Naive thymus-derived CD4-positive, alpha-beta T cell (primary cell): ENCODE measurements at regions not wholly inside any gene's neighbourhood (a gene's known extent, or its start where the extent isn't known, plus 50 kb on each side); places are given as distances from the start of the nearest gene placed in this dataset.

Experiments used
- ATAC-seq: fragments of 150-1000 bp; cut with Tn5 transposase; 2 replicates; pipeline ENCODE4 v1.10.0; 2021; ENCODE audit warnings: mild to moderate bottlenecking, moderate library complexity
- CTCF ChIA-PET: fragments of 350-600 bp; sonication (Branson Sonifier 250); formaldehyde crosslinking; loops from one replicate; lab custom pipeline; 2021; ENCODE audit warnings: antibody characterized with exemption; lab: Charles Lee
- POLR2A ChIA-PET: fragments of 350-600 bp; sonication (Branson Sonifier 250); formaldehyde crosslinking; loops from one replicate; lab custom pipeline; 2021; ENCODE audit warnings: antibody characterized with exemption, inconsistent platforms; lab: Charles Lee
- DNase-seq, 9 donors: peaks; one replicate each; pipeline versions ENCODE4 v3.0.0 to v3.0.0-alpha.2; 2020 to 2022; ENCODE audit warnings: mixed read lengths in 1 of 9
- H3K27ac ChIP-seq: one replicate; pipeline ENCODE4 v1.7.0; 2013; ENCODE audit warnings: mild to moderate bottlenecking, low read depth, low read length, moderate library complexity
- H3K27me3 ChIP-seq, 2 donors: one replicate each; pipeline ENCODE4 v1.7.0; 2013; ENCODE audit warnings: low read length in 2 of 2, mild to moderate bottlenecking in 2 of 2, moderate library complexity in 2 of 2; ENCODE audit not compliant: control insufficient read depth in 2 of 2, insufficient read depth in 2 of 2
- H3K36me3 ChIP-seq, 3 experiments: 1 replicate in 2 of 3; 2 replicates in 1 of 3; pipeline ENCODE4 v1.7.0; 2013; ENCODE audit warnings: low read length in 3 of 3, mild to moderate bottlenecking in 3 of 3, moderate library complexity in 1 of 3; ENCODE audit not compliant: insufficient read depth in 3 of 3, control insufficient read depth in 2 of 3
- H3K4me1 ChIP-seq, 2 donors: one replicate each; pipeline ENCODE4 v1.7.0; 2013; ENCODE audit warnings: low read length in 2 of 2, mild to moderate bottlenecking in 2 of 2, moderate library complexity in 1 of 2; ENCODE audit not compliant: control insufficient read depth in 2 of 2, insufficient read depth in 2 of 2
- H3K4me3 ChIP-seq: 2 replicates; pipeline ENCODE4 v1.7.0; 2013; ENCODE audit warnings: mild to moderate bottlenecking, low read length
- H3K9me3 ChIP-seq, 3 experiments: 1 replicate in 2 of 3; 2 replicates in 1 of 3; pipeline ENCODE4 v1.7.0; 2013; ENCODE audit warnings: low read length in 3 of 3; ENCODE audit not compliant: control insufficient read depth in 2 of 3
- H3K27ac Mint-ChIP-seq, 9 donors: one replicate each; pipeline ENCODE4 v1.8.0; 2020 to 2022; ENCODE audit warnings: mixed read lengths in 9 of 9, mild to moderate bottlenecking in 8 of 9, moderate library complexity in 5 of 9, inconsistent platforms in 2 of 9
- H3K27me3 Mint-ChIP-seq, 5 donors: one replicate each; pipeline ENCODE4 v1.8.0; 2021 to 2022; ENCODE audit warnings: mixed read lengths in 5 of 5, mild to moderate bottlenecking in 1 of 5
- H3K36me3 Mint-ChIP-seq, 5 donors: one replicate each; pipeline ENCODE4 v1.8.0; 2020 to 2022; ENCODE audit warnings: mixed read lengths in 5 of 5, mild to moderate bottlenecking in 3 of 5, inconsistent platforms in 1 of 5
- H3K4me1 Mint-ChIP-seq, 7 donors: one replicate each; pipeline ENCODE4 v1.8.0; 2020 to 2022; ENCODE audit warnings: mixed read lengths in 7 of 7, mild to moderate bottlenecking in 3 of 7, inconsistent platforms in 1 of 7
- H3K4me3 Mint-ChIP-seq, 10 donors: one replicate each; pipeline ENCODE4 v1.8.0; 2020 to 2022; ENCODE audit warnings: mild to moderate bottlenecking in 10 of 10, mixed read lengths in 10 of 10, moderate library complexity in 6 of 10, inconsistent platforms in 2 of 10
- H3K9me3 Mint-ChIP-seq, 11 donors: one replicate each; pipeline ENCODE4 v1.8.0; 2020 to 2022; ENCODE audit warnings: mixed read lengths in 11 of 11, mild to moderate bottlenecking in 4 of 11, inconsistent platforms in 1 of 11, moderate library complexity in 1 of 11
- intact Hi-C, 2 donors: fragments of 100-400 bp; cut with micrococcal nuclease; formaldehyde crosslinking; loops; one replicate each; pipeline ENCODE4 v1.15.1; 2023

DNA sequence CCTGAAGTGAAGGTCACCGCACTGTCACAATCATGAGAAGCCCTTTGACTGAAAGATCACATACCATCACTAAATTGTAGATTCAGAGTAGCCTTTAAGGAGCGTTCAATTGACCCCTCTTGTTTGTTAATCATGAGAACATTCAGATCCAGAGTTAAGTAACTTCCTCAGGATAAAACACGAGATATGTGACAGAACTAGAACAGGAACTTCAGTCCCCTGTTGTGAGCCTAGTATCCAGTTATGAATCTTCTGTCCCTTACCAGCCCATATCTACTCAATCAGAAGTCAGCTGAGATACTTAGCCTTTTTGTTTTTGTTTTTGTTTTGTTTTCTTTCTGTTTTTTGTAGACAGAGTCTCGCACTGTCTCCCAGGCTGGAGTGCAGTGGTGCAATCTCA is 547.3 kb downstream of the DTWD2 start:
- CTCF ChIA-PET, result no interaction called here
- intact Hi-C loops, result no loop called here
- no peaks in the 10 kb centered on the region for H3K27me3 ChIP-seq
- H3K9me3 Mint-ChIP-seq, result peaks cover 0 to 5% (median 0%) of the 10 kb centered on the region in 11 donors
- H3K4me3 ChIP-seq, result no peak overlapping the region
- ATAC-seq, result no peak
- no peak overlapping the region for H3K27ac Mint-ChIP-seq
- POLR2A ChIA-PET, result no interaction called here
- no peak overlapping the region for H3K4me3 Mint-ChIP-seq
- no peaks in the 10 kb centered on the region for H3K36me3 Mint-ChIP-seq
- no peak overlapping the region for H3K27ac ChIP-seq
- no peaks in the 10 kb centered on the region for H3K36me3 ChIP-seq
- no peaks in the 10 kb centered on the region for H3K4me1 Mint-ChIP-seq
- H3K4me1 ChIP-seq, result no peaks in the 10 kb centered on the region
- DNase-seq, result no peak
- no peaks in the 10 kb centered on the region for H3K27me3 Mint-ChIP-seq
- H3K9me3 ChIP-seq, result no peaks in the 10 kb centered on the region

DNA sequence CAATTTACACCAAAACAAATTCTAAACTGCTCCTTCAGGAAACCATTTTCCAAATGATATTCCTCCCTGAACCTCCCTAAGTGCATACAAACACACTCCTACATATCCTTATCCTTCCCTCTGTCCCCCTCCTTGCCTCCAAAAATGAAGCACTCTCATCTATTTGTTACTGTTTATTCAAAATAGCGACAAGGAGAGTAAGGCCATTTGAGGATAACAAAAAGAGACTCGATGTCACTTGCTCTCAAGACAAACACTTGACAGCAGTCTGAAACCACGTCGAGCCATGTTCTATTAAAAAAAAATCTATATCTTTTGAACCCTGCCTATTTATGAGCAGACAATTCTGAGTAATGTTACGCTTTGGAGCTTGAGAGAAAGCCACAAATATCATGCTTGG is 547.9 kb downstream of the DTWD2 start:
- ChIA-PET CTCF (no interaction called here), POLR2A (no interaction called here)
- Mint-ChIP-seq H3K36me3 (no peaks in the 10 kb centered on the region), H3K4me3 (no peak overlapping the region), H3K27me3 (no peaks in the 10 kb centered on the region), H3K4me1 (no peaks in the 10 kb centered on the region), H3K27ac (no peak overlapping the region), H3K9me3 (peaks cover 0 to 5% (median 0%) of the 10 kb centered on the region in 11 donors)
- Histone ChIP-seq H3K4me1 (no peaks in the 10 kb centered on the region), H3K27ac (no peak overlapping the region), H3K4me3 (no peak overlapping the region), H3K27me3 (no peaks in the 10 kb centered on the region), H3K36me3 (no peaks in the 10 kb centered on the region), H3K9me3 (no peaks in the 10 kb centered on the region)
- ATAC-seq, result no peak
- intact Hi-C loops, result no loop called here
- DNase-seq, result no peak

DNA sequence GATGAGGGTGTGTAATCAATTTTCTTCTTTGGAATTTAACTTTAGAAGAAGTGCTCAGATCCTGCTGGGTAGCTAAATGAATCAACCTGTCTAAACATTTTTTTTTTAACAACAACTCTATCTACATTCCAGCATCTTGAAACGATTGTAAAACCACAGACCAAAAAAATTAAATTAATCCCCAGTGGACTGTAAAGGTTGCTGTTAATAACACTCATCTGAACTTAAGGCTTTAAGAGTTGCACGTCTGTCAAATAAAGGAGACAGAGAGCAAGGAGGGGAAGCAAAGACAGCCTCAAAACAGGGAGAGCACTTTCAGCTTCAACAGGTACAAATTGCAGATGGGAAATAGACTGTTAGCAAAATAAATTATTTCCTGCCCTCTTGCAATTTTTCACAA is 548.5 kb downstream of the DTWD2 start:
- no peak for DNase-seq
- CTCF ChIA-PET, result no interaction called here

DNA sequence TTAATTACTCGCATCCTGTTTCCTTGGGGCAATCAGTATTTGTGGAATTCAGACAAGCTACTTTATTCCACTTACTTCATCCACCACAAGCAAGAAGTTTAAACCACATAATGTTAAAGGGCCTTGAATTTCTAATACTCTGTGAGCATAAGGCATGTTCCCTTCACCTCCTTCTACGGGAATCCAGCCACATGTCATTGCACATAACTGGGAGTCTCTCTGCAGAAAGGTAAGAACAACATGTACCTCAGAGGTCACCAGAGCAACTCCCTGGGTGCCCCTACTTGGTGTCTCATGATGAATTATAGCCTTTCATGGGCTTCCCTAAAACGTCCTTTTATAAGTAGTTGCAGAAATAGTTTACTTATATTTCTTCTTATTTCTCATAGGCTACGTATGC is 553.2 kb downstream of the DTWD2 start:
- no peak for ATAC-seq
- CTCF ChIA-PET, result no interaction called here
- no peaks in the 10 kb centered on the region for H3K4me1 Mint-ChIP-seq
- Histone ChIP-seq H3K27ac (no peak overlapping the region), H3K4me1 (no peaks in the 10 kb centered on the region), H3K27me3 (no peaks in the 10 kb centered on the region), H3K9me3 (no peaks in the 10 kb centered on the region), H3K36me3 (no peaks in the 10 kb centered on the region), H3K4me3 (no peak overlapping the region)
- DNase-seq, result no peak
- peaks cover 0 to 3% (median 0%) of the 10 kb centered on the region in 11 donors for H3K9me3 Mint-ChIP-seq
- no peaks in the 10 kb centered on the region for H3K36me3 Mint-ChIP-seq
- no peaks in the 10 kb centered on the region for H3K27me3 Mint-ChIP-seq
- H3K27ac Mint-ChIP-seq, result no peak overlapping the region
- intact Hi-C loops, result no loop called here
- POLR2A ChIA-PET, result no interaction called here
- no peak overlapping the region for H3K4me3 Mint-ChIP-seq

More for the DNA sequence above, 548.5 kb downstream of the DTWD2 start:
- ATAC-seq, result no peak
- Histone ChIP-seq H3K9me3 (no peaks in the 10 kb centered on the region), H3K27me3 (no peaks in the 10 kb centered on the region), H3K4me1 (no peaks in the 10 kb centered on the region), H3K4me3 (no peak overlapping the region), H3K27ac (no peak overlapping the region), H3K36me3 (no peaks in the 10 kb centered on the region)
- POLR2A ChIA-PET, result no interaction called here
- peaks cover 0 to 5% (median 0%) of the 10 kb centered on the region in 11 donors for H3K9me3 Mint-ChIP-seq
- intact Hi-C loops, result no loop called here
- H3K4me1 Mint-ChIP-seq, result no peaks in the 10 kb centered on the region
- no peak overlapping the region for H3K27ac Mint-ChIP-seq
- H3K27me3 Mint-ChIP-seq, result no peaks in the 10 kb centered on the region
- H3K4me3 Mint-ChIP-seq, result no peak overlapping the region
- no peaks in the 10 kb centered on the region for H3K36me3 Mint-ChIP-seq

DNA sequence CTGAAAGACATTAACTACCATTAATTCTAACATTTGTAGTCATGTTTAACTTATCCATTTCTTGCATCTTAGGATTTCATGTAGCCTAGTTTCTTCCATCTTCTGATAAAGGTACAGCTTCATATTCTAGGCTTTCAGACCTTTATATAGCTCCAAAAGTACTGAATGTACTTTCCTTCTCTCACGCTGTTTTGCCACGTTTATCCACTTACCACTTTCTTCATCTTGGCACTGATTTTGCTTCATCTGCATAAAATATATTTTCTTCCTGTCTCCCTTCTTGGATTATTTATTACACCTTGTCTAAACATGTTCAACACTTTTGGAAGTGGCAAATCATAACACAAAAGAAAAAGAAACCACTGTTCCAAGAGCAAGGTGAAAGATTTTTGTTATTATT is 553.8 kb downstream of the DTWD2 start:
- no peaks in the 10 kb centered on the region for H3K36me3 Mint-ChIP-seq
- POLR2A ChIA-PET, result no interaction called here
- H3K4me3 Mint-ChIP-seq, result no peak overlapping the region
- no peaks in the 10 kb centered on the region for H3K4me1 ChIP-seq
- CTCF ChIA-PET, result no interaction called here
- H3K4me1 Mint-ChIP-seq, result no peaks in the 10 kb centered on the region
- H3K27me3 ChIP-seq, result no peaks in the 10 kb centered on the region
- no peak for DNase-seq
- H3K9me3 ChIP-seq, result no peaks in the 10 kb centered on the region
- ATAC-seq, result no peak
- H3K9me3 Mint-ChIP-seq, result peaks cover 0 to 3% (median 0%) of the 10 kb centered on the region in 11 donors
- H3K27ac ChIP-seq, result no peak overlapping the region
- no peaks in the 10 kb centered on the region for H3K27me3 Mint-ChIP-seq
- H3K36me3 ChIP-seq, result no peaks in the 10 kb centered on the region
- intact Hi-C loops, result no loop called here
- no peak overlapping the region for H3K4me3 ChIP-seq
- H3K27ac Mint-ChIP-seq, result no peak overlapping the region

DNA sequence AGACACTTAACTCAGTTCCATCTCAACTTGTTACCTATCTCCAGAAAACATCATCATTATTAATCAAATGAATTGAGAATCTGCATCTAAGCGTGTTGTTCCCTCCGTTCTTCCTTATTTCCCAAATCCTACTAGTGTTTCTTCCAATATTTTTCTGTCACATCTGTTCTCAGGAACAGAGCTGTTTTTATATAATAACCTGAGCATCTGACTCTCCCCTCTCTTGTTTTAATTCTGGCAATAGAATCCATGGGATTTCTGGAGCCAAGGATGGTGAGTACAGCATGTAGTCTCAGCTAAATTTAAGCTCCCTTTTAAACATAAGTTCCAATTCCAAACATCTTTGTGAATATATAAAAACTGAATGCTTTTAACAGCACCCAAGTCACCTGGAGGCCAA is 558.3 kb downstream of the DTWD2 start:
- no peaks in the 10 kb centered on the region for H3K36me3 ChIP-seq
- ATAC-seq, result no peak
- no peak overlapping the region for H3K27ac ChIP-seq
- H3K4me3 ChIP-seq, result no peak overlapping the region
- Mint-ChIP-seq H3K36me3 (no peaks in the 10 kb centered on the region), H3K9me3 (peaks cover 0 to 14% (median 3%) of the 10 kb centered on the region in 11 donors), H3K27ac (no peak overlapping the region), H3K4me1 (peaks cover 0 to under 1% (median 0%) of the 10 kb centered on the region in 7 donors), H3K27me3 (no peaks in the 10 kb centered on the region), H3K4me3 (no peak overlapping the region)
- ChIA-PET CTCF (no interaction called here), POLR2A (no interaction called here)
- intact Hi-C loops, result no loop called here
- no peaks in the 10 kb centered on the region for H3K27me3 ChIP-seq
- no peaks in the 10 kb centered on the region for H3K4me1 ChIP-seq
- DNase-seq, result no peak
- H3K9me3 ChIP-seq, result no peaks in the 10 kb centered on the region

DNA sequence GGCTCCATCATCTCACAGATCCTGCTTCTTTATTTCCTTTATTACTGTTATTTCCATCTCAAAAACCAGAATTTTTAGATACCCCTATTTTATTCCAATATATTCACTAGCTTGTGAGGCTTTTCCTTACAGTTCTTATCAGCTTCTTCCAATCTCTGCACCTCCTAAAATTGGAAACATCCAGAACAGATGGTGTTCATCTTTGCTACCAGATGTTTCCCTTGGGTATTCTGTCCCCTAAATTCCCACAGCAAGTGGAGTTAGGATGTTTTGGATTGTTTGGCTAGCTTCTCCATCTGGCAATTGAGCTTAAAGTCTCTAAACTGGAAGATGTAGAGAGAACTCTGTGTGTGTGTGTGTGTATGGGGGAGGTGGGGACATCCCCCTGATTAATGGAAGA is 580.4 kb downstream of the DTWD2 start:
- ATAC-seq (no peak), DNase-seq (no peak)
- ChIA-PET CTCF (no interaction called here), POLR2A (no interaction called here)
- H3K4me1 Mint-ChIP-seq, result peaks cover 0 to 2% (median 0%) of the 10 kb centered on the region in 7 donors
- Histone ChIP-seq H3K27ac (no peak overlapping the region), H3K36me3 (no peaks in the 10 kb centered on the region), H3K9me3 (no peaks in the 10 kb centered on the region), H3K4me1 (no peaks in the 10 kb centered on the region), H3K27me3 (no peaks in the 10 kb centered on the region), H3K4me3 (no peak overlapping the region)
- H3K4me3 Mint-ChIP-seq, result no peak overlapping the region
- peaks cover 0 to 13% (median 6%) of the 10 kb centered on the region in 11 donors for H3K9me3 Mint-ChIP-seq
- H3K27ac Mint-ChIP-seq, result no peak overlapping the region
- H3K27me3 Mint-ChIP-seq, result no peaks in the 10 kb centered on the region
- intact Hi-C loops, result no loop called here
- peaks cover 0 to 4% (median 0%) of the 10 kb centered on the region in 5 donors for H3K36me3 Mint-ChIP-seq
